ENCODE measurements at regions not wholly inside any gene's neighbourhood (a gene's known extent, or its start where the extent isn't known, plus 50 kb on each side); places are given as distances from the start of the nearest gene placed in this dataset.
"Not testable (repeated sequence)": the region's sequence is repeated elsewhere in the genome, so short reads cannot be mapped to it uniquely, and the experiment has no call there.

DNA sequence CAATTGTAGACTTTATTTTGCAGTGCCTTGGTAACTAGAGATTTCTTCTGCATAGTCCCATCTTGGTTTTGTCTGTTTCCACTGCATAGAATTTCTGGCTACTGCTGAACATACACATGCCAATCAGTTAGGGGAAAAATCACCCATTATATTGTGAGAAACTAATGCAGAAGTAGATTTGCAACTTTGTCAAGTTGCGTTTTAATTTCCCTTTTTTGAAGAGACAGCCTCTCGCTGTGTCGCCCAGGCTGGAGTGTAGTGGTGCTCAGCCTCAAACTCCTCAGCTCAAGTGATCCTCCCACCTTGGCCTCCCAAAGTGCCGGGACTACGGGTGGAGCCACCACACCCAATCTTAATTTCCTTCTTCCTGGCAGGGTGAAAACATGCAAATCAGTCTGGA is 83.1 kb upstream of the WSB1 start:
- TF ChIP-seq POLR2AphosphoS5 (IDR thresholded peaks at IDR 0.05; ENCODE audit: low read depth); CTCF (IDR thresholded peaks at IDR 0.05; ENCODE audit: insufficient read depth, low read length); GABPA (IDR thresholded peaks at IDR 0.05; ENCODE audit: low read depth); SPI1 (IDR thresholded peaks at IDR 0.05; ENCODE audit: borderline replicate concordance, low read depth): not testable (repeated sequence)
- TF ChIP-seq, protein P1, sequence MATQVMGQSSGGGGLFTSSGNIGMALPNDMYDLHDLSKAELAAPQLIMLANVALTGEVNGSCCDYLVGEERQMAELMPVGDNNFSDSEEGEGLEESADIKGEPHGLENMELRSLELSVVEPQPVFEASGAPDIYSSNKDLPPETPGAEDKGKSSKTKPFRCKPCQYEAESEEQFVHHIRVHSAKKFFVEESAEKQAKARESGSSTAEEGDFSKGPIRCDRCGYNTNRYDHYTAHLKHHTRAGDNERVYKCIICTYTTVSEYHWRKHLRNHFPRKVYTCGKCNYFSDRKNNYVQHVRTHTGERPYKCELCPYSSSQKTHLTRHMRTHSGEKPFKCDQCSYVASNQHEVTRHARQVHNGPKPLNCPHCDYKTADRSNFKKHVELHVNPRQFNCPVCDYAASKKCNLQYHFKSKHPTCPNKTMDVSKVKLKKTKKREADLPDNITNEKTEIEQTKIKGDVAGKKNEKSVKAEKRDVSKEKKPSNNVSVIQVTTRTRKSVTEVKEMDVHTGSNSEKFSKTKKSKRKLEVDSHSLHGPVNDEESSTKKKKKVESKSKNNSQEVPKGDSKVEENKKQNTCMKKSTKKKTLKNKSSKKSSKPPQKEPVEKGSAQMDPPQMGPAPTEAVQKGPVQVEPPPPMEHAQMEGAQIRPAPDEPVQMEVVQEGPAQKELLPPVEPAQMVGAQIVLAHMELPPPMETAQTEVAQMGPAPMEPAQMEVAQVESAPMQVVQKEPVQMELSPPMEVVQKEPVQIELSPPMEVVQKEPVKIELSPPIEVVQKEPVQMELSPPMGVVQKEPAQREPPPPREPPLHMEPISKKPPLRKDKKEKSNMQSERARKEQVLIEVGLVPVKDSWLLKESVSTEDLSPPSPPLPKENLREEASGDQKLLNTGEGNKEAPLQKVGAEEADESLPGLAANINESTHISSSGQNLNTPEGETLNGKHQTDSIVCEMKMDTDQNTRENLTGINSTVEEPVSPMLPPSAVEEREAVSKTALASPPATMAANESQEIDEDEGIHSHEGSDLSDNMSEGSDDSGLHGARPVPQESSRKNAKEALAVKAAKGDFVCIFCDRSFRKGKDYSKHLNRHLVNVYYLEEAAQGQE (IDR thresholded peaks at IDR 0.05; ENCODE audit: insufficient replicate concordance, low read depth): not testable (repeated sequence)
